ENCODE measurements at regions not wholly inside any gene's neighbourhood (a gene's known extent, or its start where the extent isn't known, plus 50 kb on each side); places are given as distances from the start of the nearest gene placed in this dataset.

- no peak for DNase-seq
- no peaks in the 10 kb centered on the region for H3K4me1 ChIP-seq
- no peaks in the 10 kb centered on the region for H3K9me3 ChIP-seq
- TF ChIP-seq CTCF (IDR thresholded peaks at IDR 0.05) = no peak
- no peaks in the 10 kb centered on the region for H3K36me3 ChIP-seq
- H3K27ac ChIP-seq = no peak overlapping the region
- H3K27me3 ChIP-seq = no peaks in the 10 kb centered on the region
- intact Hi-C loops (cut with DNase I) = no loop called here
- H3K9ac ChIP-seq (ENCODE audit: low read depth in 2 of 2, low read length in 2 of 2) = no peak overlapping the region
- H3K4me3 ChIP-seq = no peak overlapping the region
Measured at GRCh38 chr10:130543794-130544193, 407.6 kb downstream of the GLRX3 start.

GRCh38 chr10:130545122-130545521 is 408.9 kb downstream of the GLRX3 start:
- Histone ChIP-seq H3K36me3 (no peaks in the 10 kb centered on the region), H3K4me3 (no peak overlapping the region), H3K27ac (no peak overlapping the region), H3K27me3 (no peaks in the 10 kb centered on the region), H3K9me3 (no peaks in the 10 kb centered on the region), H3K4me1 (no peaks in the 10 kb centered on the region), H3K9ac (ENCODE audit: low read depth in 2 of 2, low read length in 2 of 2) (no peak overlapping the region)
- DNase-seq = no peak
- TF ChIP-seq CTCF (IDR thresholded peaks at IDR 0.05) = no peak
- intact Hi-C loops (cut with DNase I) = no loop called here

GRCh38 chr10:130545697-130546096 is 409.5 kb downstream of the GLRX3 start:
- DNase-seq = no peak
- Histone ChIP-seq H3K9ac (ENCODE audit: low read depth in 2 of 2, low read length in 2 of 2) (no peak overlapping the region), H3K4me3 (no peak overlapping the region), H3K4me1 (no peaks in the 10 kb centered on the region), H3K9me3 (no peaks in the 10 kb centered on the region), H3K27ac (no peak overlapping the region), H3K36me3 (no peaks in the 10 kb centered on the region), H3K27me3 (no peaks in the 10 kb centered on the region)
- intact Hi-C loops (cut with DNase I) = no loop called here
- no peak for TF ChIP-seq CTCF (IDR thresholded peaks at IDR 0.05)

GRCh38 chr10:130546841-130547240 is 410.6 kb downstream of the GLRX3 start:
- intact Hi-C loops (cut with DNase I) = no loop called here
- H3K4me1 ChIP-seq = no peaks in the 10 kb centered on the region
- H3K36me3 ChIP-seq = no peaks in the 10 kb centered on the region
- no peak overlapping the region for H3K4me3 ChIP-seq
- DNase-seq = no peak
- H3K27me3 ChIP-seq = no peaks in the 10 kb centered on the region
- no peak for TF ChIP-seq CTCF (IDR thresholded peaks at IDR 0.05)
- no peaks in the 10 kb centered on the region for H3K9me3 ChIP-seq
- no peak overlapping the region for H3K27ac ChIP-seq
- no peak overlapping the region for H3K9ac ChIP-seq (ENCODE audit: low read depth in 2 of 2, low read length in 2 of 2)

GRCh38 chr10:130547368-130547767 is 411.2 kb downstream of the GLRX3 start:
- Histone ChIP-seq H3K4me3 (no peak overlapping the region), H3K9me3 (no peaks in the 10 kb centered on the region), H3K4me1 (no peaks in the 10 kb centered on the region), H3K27ac (no peak overlapping the region), H3K9ac (ENCODE audit: low read depth in 2 of 2, low read length in 2 of 2) (no peak overlapping the region), H3K27me3 (no peaks in the 10 kb centered on the region), H3K36me3 (no peaks in the 10 kb centered on the region)
- intact Hi-C loops (cut with DNase I) = no loop called here
- no peak for DNase-seq
- TF ChIP-seq CTCF (IDR thresholded peaks at IDR 0.05) = no peak
